AG20443 (cell line): ENCODE measurements at regions not wholly inside any gene's neighbourhood (a gene's known extent, or its start where the extent isn't known, plus 50 kb on each side); places are given as distances from the start of the nearest gene placed in this dataset.

Experiments used
- DNase-seq: peaks from one replicate; pipeline ENCODE4 v3.0.0; 2012; ENCODE audit warnings: low spot score, mixed read lengths

GRCh38 chr10:71145352-71145945 lies 66.9 kb upstream of the UNC5B start:
- no peak for DNase-seq

DNA sequence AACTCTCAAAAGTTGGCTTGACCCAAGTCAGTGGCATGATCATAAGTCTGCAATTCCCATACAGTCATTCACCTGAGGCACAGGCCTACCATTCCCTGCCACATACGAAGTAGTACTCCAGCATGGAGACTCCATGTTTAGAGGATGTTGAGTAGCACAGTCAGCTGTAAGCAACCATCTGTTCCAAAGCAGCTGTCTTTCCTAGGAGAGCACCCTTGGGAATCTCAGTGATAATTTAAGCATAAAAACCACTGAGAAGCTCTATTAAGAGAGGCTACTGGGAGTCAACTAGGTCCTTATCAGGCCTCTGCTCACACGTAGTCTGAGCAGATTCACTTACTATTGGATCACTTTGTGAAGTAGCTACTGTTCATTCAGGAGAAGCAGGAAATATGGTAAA lies 61.6 kb upstream of the UNC5B start:
- DNase-seq = no peak

GRCh38 chr10:71152043-71152442 lies 60.3 kb upstream of the UNC5B start:
- DNase-seq = no peak

DNA sequence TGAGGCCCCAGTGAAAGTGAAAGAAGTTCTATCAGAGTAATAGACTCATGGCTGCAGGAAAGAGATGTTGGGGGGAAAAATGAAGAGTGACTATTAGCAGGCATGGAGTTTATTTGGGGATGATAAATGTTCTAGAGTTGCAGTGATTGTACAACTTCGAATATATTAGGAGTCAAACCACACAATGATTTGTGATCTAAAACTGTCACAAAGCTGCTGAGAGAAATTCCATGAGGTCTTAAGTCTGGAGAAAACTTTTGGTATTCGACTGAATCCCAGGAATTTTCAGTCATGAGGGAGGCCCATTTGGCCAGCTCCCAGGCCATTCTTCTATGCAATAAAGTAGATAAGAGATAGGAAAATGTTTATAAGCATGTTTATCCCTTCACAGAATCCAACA lies 55.9 kb upstream of the UNC5B start:
- no peak for DNase-seq

GRCh38 chr10:71157435-71157834 lies 54.9 kb upstream of the UNC5B start:
- no peak for DNase-seq

- no peak for DNase-seq
Measured at GRCh38 chr10:71158251-71158650, 54.1 kb upstream of the UNC5B start.

DNA sequence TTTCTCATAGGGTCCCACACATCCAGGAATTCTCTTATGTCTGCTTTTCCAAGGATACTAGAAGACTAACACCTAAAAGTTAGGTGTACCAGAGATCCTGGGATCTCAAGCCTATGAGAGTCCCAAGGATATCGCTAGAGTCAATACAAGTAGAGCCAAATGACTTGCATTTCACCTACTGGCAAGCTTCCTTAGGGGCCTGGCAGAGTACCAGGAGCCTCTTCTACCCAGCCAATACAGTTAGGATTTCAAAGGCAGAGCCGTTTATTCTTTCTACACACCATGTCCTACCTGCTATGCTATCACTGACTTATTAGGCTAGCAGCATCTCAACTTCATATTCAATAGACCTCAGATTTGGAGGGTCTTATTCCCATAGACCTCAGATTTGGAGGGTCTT lies 53.5 kb upstream of the UNC5B start:
- no peak for DNase-seq

DNA sequence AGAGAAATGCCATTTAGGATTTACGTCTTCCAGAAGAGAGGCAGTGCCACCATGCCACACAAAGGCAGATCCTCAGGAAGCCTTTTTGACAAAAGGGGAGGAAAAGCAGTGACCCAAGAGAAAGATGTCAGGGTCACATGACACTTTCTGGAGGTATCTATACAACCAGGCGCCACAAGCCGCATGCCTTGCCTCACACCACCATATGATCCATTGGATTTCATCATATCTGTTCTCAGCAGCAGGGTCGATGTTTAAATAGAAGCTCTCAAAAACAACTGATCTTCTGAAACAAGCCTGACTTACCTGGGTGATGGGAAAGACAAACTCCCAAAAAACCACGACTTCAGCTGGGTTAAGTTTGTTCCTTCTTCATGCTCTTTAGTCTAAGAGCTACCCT lies 52.5 kb upstream of the UNC5B start:
- DNase-seq = no peak

- no peak for DNase-seq
Measured at GRCh38 chr10:71161425-71161824, 50.9 kb upstream of the UNC5B start.
